Fibroblast of lung (primary cell): ENCODE measurements at regions not wholly inside any gene's neighbourhood (a gene's known extent, or its start where the extent isn't known, plus 50 kb on each side); places are given as distances from the start of the nearest gene placed in this dataset.

Source experiments
- DNase-seq, 2 donors: peaks; one replicate each; pipeline versions ENCODE4 v3.0.0 to v3.0.0-alpha.2; 2010; ENCODE audit warnings: low read depth in 2 of 2
- H2AFZ ChIP-seq: 2 replicates; pipeline ENCODE4 v1.5.1; 2012; ENCODE audit warnings: low read length, control low read depth, inconsistent platforms
- H3K27ac ChIP-seq: 2 replicates; pipeline ENCODE4 v1.5.1; 2011; ENCODE audit warnings: low read length, control low read depth; ENCODE audit not compliant: insufficient read depth
- H3K27me3 ChIP-seq: 2 replicates; pipeline ENCODE4 v1.5.1; 2011; ENCODE audit warnings: mild to moderate bottlenecking, low read length; ENCODE audit not compliant: control insufficient read depth, insufficient read depth
- H3K36me3 ChIP-seq: 2 replicates; pipeline ENCODE4 v1.5.1; 2011; ENCODE audit warnings: low read length; ENCODE audit not compliant: control insufficient read depth, insufficient read depth
- H3K4me1 ChIP-seq: 2 replicates; pipeline ENCODE4 v1.5.1; 2011; ENCODE audit warnings: low read length; ENCODE audit not compliant: control insufficient read depth, insufficient read depth; ENCODE audit errors: extremely low read depth
- H3K4me2 ChIP-seq: 2 replicates; pipeline ENCODE4 v1.5.1; 2011; ENCODE audit warnings: low read length, control low read depth; ENCODE audit not compliant: insufficient read depth; ENCODE audit errors: extremely low read depth
- H3K4me3 ChIP-seq, 4 experiments: fragments of 200-600 bp in 1 of 4; sonication (generic) in 1 of 4; replicated peaks in 1 of 4; 2 replicates each; pipeline ENCODE4 v1.5.1; 2011 to 2016; ENCODE audit warnings: low read length in 4 of 4, low read depth in 3 of 4, mild to moderate bottlenecking in 3 of 4, control low read depth in 2 of 4, inconsistent platforms in 1 of 4, mixed read lengths in 1 of 4; ENCODE audit not compliant: insufficient read depth in 1 of 4; ENCODE audit errors: control extremely low read depth in 1 of 4
- H3K79me2 ChIP-seq: 2 replicates; pipeline ENCODE4 v1.5.1; 2012; ENCODE audit warnings: mild to moderate bottlenecking, low read length, inconsistent platforms; ENCODE audit not compliant: control insufficient read depth, insufficient read depth
- H3K9ac ChIP-seq: 2 replicates; pipeline ENCODE4 v1.5.1; 2011; ENCODE audit warnings: mild to moderate bottlenecking, low read length, control low read depth; ENCODE audit not compliant: insufficient read depth
- H3K9me3 ChIP-seq: 2 replicates; pipeline ENCODE4 v1.5.1; 2012; ENCODE audit warnings: low read depth, low read length; ENCODE audit not compliant: control insufficient read depth, insufficient read depth
- H4K20me1 ChIP-seq: 2 replicates; pipeline ENCODE4 v1.5.1; 2011; ENCODE audit warnings: low read length; ENCODE audit not compliant: control insufficient read depth, insufficient read depth; ENCODE audit errors: extremely low read depth
- CTCF ChIP-seq, 2 donors: IDR thresholded peaks in 1 of 2; conservative IDR thresholded peaks in 1 of 2; 1 replicate in 1 of 2; 2 replicates in 1 of 2; pipeline ENCODE4 v1.5.1; 2011 to 2012; ENCODE audit warnings: low read length in 2 of 2, control low read depth in 1 of 2, inconsistent platforms in 1 of 2, low read depth in 1 of 2, mild to moderate bottlenecking in 1 of 2
- EZH2 ChIP-seq: IDR thresholded peaks from 2 replicates; pipeline ENCODE4 v1.5.1; 2012; ENCODE audit warnings: low read length, control low read depth, mild to moderate bottlenecking; ENCODE audit errors: missing control alignments

GRCh38 chr22:26992556-26992955 is 335.2 kb downstream of the MIAT start:
- no peaks in the 10 kb centered on the region for H3K36me3 ChIP-seq
- H2AFZ ChIP-seq = no peak overlapping the region
- no peak overlapping the region for H3K4me3 ChIP-seq
- H3K4me1 ChIP-seq = no peaks in the 10 kb centered on the region
- no peaks in the 10 kb centered on the region for H4K20me1 ChIP-seq
- TF ChIP-seq EZH2 (no peak), CTCF (conservative IDR thresholded peaks at IDR 0.05 in 1 of 2, IDR thresholded peaks at IDR 0.05 in 1 of 2; ENCODE audit: low read depth in 1 of 2, low read length in 2 of 2) (no peak)
- no peak overlapping the region for H3K27ac ChIP-seq
- H3K79me2 ChIP-seq = no peaks in the 10 kb centered on the region
- no peaks in the 10 kb centered on the region for H3K27me3 ChIP-seq
- no peak overlapping the region for H3K4me2 ChIP-seq
- no peaks in the 10 kb centered on the region for H3K9me3 ChIP-seq
- H3K9ac ChIP-seq = no peak overlapping the region
- no peak for DNase-seq

- H3K36me3 ChIP-seq = no peaks in the 10 kb centered on the region
These were observed 336.5 kb downstream of the MIAT start for GRCh38 chr22:26993886-26994285.

GRCh38 chr22:26994801-26995200 is 337.4 kb downstream of the MIAT start:
- Histone ChIP-seq H3K36me3 (no peaks in the 10 kb centered on the region), H2AFZ (no peak overlapping the region), H3K27ac (no peak overlapping the region), H3K4me3 (no peak overlapping the region), H3K9me3 (no peaks in the 10 kb centered on the region), H3K79me2 (no peaks in the 10 kb centered on the region), H3K9ac (no peak overlapping the region), H3K4me2 (no peak overlapping the region), H3K27me3 (no peaks in the 10 kb centered on the region), H3K4me1 (no peaks in the 10 kb centered on the region), H4K20me1 (no peaks in the 10 kb centered on the region)
- no peak for TF ChIP-seq EZH2
- TF ChIP-seq CTCF (conservative IDR thresholded peaks at IDR 0.05 in 1 of 2, IDR thresholded peaks at IDR 0.05 in 1 of 2; ENCODE audit: low read depth in 1 of 2, low read length in 2 of 2) = no peak
- DNase-seq = no peak

More at GRCh38 chr22:26993886-26994285, 336.5 kb downstream of the MIAT start:
- no peaks in the 10 kb centered on the region for H3K4me1 ChIP-seq
- no peaks in the 10 kb centered on the region for H4K20me1 ChIP-seq
- no peak overlapping the region for H3K4me3 ChIP-seq
- H3K27me3 ChIP-seq = no peaks in the 10 kb centered on the region
- no peak overlapping the region for H3K27ac ChIP-seq
- no peak overlapping the region for H2AFZ ChIP-seq
- H3K4me2 ChIP-seq = no peak overlapping the region
- DNase-seq = no peak
- no peaks in the 10 kb centered on the region for H3K9me3 ChIP-seq
- TF ChIP-seq CTCF (conservative IDR thresholded peaks at IDR 0.05 in 1 of 2, IDR thresholded peaks at IDR 0.05 in 1 of 2; ENCODE audit: low read depth in 1 of 2, low read length in 2 of 2) (no peak), EZH2 (no peak)
- no peak overlapping the region for H3K9ac ChIP-seq
- no peaks in the 10 kb centered on the region for H3K79me2 ChIP-seq
